GM12891 (cell line): ENCODE measurements at regions not wholly inside any gene's neighbourhood (a gene's known extent, or its start where the extent isn't known, plus 50 kb on each side); places are given as distances from the start of the nearest gene placed in this dataset.

Experiments
- POLR2A ChIP-seq: IDR thresholded peaks from 2 replicates; pipeline ENCODE4 v1.6.1; 2011; ENCODE audit warnings: low read depth, low read length, control low read depth
- POLR2AphosphoS5 ChIP-seq: IDR thresholded peaks from 2 replicates; pipeline ENCODE4 v1.6.1; 2011; ENCODE audit warnings: low read depth, low read length, control low read depth
- POU2F2 ChIP-seq: IDR thresholded peaks from 2 replicates; pipeline ENCODE4 v1.6.1; 2011; ENCODE audit warnings: low read depth, mild to moderate bottlenecking, control low read depth, low read length, moderate library complexity
- SPI1 ChIP-seq: IDR thresholded peaks from 2 replicates; pipeline ENCODE4 v1.6.1; 2011; ENCODE audit warnings: low read depth, low read length, control low read depth
- TAF1 ChIP-seq: IDR thresholded peaks from 2 replicates; pipeline ENCODE4 v1.6.1; 2011; ENCODE audit warnings: low read depth, low read length, control low read depth

DNA sequence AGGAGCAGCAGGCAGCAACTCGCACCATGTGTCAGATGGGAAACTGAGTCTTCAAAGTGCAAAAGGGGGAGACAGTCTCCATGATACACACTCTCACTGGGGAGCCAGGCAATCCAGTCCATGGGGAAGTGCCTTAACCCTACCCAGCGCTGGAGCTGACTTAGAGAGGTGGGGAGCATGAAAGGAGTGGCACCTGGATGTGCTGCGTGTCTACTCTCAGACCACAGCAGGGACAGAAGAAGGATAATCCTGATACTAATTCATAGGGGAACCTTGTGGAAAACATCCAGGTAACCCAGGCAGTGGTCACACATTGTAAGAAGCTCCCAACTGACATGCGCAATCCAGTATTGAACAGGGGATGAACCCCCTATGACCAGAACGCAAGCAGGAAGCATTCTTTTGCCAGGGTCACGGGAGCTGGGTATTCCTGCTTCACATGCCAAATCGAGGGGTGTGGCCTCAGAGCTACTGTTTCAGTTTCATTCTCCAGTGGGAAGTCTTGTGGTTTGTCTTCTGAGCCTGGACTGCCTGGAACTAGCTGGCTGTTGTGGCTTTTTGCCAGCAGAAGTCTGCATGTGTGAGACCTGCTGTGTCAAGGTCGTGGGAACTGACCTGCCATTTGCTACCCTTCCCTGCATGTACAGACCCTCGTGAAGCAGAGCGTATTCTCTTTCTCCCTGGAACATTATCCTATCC, 367.6 kb upstream of the NDN start:
- TF ChIP-seq TAF1 = no peak
- no peak for TF ChIP-seq POLR2AphosphoS5
- no peak for TF ChIP-seq POLR2A
- no peak for TF ChIP-seq SPI1
- no peak for TF ChIP-seq POU2F2
